Activated effector memory CD4-positive, alpha-beta T cell treated with Interleukin-2 at 50 U/mL for 16 hours (primary cell): ENCODE measurements at regions not wholly inside any gene's neighbourhood (a gene's known extent, or its start where the extent isn't known, plus 50 kb on each side); places are given as distances from the start of the nearest gene placed in this dataset.
"Not testable (repeated sequence)": the region's sequence is repeated elsewhere in the genome, so short reads cannot be mapped to it uniquely, and the experiment has no call there.

Experiments
- DNase-seq: peaks from one replicate; pipeline ENCODE4 v3.0.0-alpha.2; 2020

DNA sequence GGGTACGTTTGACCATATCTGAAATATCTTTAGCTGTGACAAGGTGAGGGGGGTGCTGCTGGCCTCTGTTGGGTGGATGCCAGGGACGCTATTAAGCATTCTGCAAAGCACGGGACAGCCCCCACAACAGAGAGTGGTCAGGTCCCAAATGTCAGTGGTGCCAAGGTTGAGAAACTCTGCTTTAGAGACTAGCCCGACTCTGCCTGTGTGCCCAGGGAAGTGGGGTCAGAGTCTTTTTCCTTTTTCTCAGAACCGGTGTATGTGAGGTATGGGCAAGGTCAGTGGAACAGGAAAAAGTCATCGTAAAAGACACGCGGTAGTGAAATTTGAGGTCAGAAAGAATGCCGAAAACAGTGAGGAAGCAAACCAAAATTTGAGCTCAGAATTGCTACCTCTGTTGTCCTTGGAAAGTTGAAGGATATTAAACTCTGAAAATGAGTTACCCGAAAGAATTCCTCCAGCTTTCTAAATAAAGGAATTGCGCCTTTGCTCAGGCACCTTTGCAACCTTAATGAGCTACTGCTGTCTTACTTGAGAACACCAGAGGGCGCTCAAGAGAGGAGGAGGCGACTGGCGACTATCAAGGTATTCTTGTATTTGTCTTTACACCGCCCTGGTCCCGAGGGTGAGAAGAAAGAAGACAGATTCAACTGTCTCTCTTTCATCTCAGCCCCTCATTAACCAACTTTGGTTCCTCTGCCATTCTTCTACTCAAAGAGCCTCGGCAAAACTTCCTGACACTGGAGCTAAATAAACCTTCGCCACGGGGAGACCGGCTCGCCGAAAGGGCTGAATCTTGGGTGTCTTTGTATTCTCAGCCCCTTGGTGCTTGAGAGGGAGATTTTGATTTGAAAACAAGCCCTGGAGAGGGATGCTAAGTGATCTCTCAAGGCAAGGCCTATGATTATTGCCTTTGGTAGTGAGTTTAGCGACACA is 85.4 kb upstream of the OLIG2 start:
- DNase-seq: no peak

DNA sequence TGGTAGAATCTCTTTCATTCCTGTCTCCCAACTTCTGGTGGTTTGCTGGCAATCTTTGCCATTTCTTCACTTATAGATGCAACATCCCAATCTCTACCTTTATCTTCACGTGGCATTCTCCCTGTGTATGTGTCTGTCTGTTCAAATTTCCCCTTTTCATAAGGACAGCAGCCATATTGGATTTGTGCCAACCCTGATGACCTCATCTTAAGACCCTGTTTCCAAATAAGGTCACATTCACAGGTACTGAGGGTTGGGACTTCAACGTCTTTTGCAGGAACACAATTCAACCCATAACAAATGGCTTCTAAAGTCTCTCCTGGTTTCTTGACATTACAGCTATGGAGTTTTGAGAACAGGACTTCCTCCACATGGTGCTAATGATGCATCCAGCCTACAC is 84.5 kb upstream of the OLIG2 start:
- no peak for DNase-seq

DNA sequence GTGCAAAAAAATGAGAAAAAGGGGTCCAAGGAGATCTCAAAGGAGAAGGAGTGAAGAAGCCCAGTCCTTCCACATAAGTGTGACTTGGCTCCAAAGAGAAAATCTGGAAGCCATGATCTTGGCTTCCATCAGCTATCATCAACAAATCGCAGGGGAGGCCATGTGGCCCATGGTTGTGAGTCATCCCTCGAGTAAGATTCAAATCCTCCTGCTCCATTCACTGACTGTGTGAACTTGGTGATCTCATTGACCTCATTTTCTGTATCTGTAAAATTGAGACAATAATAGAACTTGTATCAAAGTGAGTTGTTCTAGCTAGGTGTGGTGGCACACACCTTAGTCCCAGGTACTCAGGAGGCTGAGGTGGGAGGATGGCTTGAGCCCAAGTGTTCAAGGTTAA is 79.1 kb upstream of the OLIG2 start:
- DNase-seq: no peak

DNA sequence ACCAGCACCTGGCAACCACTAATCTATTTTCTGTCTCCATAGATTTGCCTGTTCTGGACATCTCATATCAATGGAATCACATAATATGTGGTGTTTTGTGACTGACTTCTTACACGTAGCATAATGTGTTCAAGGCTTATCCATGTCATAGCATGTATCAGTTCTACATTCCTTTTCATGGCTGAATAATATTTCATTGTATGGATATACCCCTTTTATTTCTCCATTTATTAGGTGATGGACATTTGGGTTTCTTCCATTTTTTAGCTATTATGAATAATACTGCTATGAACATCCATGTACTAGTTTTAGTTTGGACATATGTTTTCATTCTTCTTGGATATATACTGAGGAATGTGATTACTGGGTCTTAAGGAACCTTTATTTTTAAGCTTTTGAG is 78.0 kb upstream of the OLIG2 start:
- DNase-seq: no peak

DNA sequence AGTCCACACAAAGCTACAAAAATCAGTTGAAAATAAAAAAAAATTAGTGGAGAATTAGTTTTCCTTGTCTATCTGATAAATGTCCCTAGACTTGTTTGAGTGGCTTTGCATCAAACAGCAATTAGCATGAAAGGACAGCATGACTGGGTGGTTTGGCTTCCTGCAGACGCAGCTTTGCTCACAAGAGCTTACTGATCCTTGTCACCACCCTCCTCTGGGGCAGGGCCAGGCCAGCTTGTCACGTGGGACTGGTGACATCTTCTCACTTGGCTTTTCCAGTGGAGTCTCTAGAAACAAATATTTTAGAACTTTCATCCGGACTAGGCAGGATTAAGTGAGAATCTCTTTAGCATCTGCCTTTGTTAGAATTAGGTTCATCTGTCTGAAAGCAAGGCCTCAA is 76.0 kb upstream of the OLIG2 start:
- DNase-seq: no peak

DNA sequence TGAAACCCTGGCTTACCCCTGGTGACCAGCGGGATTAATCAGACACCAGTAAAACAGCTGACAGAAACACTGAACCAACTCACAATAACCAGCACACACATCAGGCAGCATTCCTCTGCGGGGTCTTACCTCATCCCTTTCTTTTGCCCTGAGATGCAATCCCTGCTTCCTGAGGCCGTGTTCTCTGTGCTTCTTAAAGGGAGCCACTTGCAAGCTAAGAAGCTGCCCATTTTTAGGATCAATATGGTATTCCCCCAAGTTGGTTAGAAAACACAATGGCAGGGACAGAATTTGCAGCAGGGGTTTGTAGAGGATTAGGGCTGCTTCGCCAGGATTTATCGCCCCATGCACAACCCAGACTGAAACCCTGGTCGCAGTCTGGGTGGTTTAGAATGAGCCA is 74.7 kb upstream of the OLIG2 start:
- no peak for DNase-seq

DNA sequence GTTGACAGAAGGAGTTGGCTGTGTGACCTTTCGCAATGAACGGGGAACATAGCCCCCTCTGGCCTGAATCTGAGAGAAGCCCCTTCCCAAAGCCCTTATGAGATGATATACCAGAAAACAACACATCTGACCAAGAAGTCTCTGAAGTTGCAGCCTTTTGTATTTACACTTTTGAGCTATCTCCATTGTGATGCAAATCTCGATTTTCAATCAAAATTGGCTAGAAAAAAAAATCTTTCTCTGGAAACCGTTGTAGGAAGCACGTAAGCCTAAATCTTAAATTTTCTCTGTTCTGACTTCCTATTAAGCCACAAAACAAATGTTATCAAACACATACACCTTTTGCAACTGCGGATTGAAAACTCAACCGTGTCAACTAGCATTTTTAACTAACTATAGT is 71.4 kb upstream of the OLIG2 start:
- DNase-seq: no peak

DNA sequence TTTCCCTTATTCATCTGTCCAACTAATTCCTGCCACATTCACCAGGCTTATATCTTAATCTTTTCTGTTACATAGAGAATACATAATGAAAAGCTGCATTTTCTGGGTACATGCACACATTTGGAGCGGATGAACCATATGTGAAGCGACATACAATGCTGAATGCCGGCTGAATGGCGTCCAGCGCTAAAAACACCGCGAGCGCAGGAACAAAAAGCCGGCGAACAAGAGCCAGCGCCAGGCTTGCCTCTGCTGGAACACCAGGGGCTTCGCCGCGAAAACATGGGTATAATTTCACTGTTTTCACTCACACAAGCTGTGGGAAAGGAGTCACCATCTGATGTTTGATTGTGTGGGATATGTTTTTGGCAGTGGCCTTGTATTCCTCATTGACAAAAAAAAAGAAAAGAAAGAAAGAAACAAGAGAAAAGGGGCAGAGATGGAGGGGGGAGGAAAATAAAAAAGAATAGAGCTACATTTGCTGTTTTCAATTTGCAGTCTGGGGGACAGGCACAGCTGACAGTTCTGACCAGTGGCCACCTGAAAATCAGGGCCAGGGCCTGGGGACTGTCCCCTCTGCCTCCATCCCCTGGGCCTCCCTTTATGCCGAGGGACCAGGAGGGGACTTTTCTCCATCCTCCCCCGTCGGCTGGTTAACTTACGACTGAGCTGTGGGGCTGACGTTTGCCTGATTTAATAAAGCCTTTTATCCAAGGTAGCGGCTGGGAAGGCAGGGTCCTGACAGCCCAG is 70.2 kb upstream of the OLIG2 start:
- DNase-seq: no peak

DNA sequence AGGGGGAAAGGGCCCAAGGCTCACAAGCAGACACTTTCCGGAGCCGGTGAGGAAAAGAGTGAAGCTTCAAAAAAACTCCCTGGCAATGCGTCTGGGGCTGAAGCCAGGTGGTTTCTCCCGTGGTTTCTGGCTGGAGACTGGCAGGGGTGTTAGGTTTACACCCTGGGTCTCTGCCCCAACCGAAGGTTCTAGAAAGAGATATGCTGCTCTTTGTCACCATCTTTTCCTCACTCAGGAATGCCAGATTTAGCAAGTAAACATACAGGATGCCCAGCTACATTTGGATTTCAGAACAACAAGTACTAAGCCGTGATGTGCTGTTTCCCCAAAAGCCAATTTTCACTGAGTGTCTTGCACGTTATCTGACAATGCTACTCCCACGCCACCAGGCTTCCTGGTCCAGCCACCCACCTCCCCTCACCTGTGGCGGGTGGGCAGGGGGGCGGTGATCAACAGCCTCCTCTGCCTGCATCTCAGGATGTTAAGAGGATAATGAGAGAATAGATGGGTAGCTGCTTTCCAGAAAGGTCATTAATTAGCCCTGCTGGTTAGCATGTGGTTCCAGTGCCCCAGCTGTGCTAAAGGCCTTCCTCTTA is 69.6 kb upstream of the OLIG2 start:
- no peak for DNase-seq

DNA sequence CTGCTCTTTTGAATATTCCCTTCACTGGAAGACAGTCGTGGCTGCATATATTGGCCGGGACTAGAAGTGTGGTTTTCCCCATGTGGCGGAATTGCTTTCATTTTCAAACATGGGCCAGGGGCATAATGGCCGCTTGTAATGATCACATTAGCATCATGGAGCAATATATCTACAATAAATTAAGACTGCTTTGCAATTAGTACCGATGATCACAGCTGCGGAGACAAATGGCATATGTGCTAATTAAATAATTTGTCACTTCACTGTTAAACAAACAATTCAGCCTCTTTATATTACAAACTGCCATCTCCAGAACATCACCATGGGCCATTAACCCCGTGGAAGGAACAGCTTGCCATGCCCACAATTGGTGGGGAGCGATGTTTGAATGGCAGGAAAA is 68.2 kb upstream of the OLIG2 start:
- DNase-seq: no peak

DNA sequence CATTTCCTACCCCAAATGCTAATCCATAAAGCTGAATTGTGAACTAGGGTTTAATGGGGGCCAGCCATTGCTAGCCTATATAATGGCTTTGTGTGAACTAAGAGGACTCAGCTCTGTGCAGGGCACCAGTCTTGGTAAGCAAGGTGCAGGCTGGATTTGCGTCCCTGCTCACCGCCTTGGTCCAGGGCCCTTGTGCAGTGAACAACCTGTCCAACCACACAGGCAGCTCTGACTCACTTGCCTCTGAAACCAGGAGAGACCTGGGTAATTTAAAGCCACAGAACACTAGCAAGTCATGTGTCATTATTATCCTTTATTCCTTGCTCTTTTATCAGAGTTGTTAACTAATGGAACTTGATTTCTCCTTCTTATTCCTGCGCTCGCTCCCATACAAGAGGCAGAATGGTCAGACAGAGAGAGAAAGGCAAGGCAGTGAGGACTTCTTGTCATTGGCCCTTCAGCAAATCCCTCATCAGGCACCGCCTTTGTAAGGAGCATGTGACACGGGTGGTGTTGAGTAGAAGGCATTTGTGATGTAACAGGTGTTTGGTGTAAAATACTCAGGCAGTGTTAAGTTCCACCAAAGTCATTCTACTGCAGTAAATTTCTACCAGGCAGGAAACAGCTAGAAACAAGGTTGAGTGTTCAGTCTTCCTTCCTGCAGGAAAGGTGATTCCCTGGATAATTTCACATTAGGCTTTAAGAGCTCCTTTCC is 67.3 kb upstream of the OLIG2 start:
- DNase-seq: no peak

DNA sequence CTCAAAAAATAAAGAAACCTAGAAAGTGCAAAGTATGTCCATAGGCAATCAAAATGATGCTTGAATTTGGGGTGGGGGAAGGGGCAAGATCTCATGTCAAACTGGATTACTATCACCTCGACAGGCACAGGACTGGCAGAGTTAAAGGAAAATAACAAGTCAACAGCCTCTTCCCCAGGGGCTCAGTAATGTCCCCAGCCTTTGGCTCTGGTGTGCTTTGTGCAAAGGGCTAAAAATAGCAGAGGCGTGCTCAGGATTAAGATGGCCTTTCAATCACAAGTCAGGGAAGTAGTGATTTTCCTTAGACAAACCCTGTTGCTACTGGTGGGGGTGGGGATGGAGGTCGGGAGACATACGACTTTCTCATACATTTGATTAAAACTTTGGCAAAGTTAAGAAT is 63.5 kb upstream of the OLIG2 start:
- DNase-seq: no peak

DNA sequence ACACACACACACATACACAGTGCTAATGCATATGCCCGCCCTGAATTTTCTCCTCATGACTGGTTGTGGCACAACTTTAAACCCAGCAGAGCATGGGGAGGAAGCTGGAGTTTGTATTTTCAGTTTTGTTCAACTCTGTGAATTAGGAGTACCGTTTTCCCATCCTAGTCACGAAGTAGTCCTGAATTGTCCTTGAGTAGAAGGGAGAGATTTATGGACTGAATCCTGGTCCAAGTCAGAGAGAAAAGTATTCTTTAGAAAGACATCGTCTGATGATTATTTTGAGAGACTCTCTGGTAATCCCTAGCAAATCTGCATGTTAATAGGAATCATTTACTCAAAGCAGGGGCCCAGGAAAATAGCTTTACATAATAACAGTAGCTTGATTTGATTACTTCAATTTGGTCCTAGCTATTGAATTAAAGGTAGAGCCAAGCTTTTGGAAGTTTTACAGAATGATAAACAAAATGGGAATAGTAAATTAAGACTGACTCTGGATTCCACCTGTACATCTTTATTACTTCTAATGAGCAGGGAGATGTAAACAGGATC is 60.5 kb upstream of the OLIG2 start:
- no peak for DNase-seq

DNA sequence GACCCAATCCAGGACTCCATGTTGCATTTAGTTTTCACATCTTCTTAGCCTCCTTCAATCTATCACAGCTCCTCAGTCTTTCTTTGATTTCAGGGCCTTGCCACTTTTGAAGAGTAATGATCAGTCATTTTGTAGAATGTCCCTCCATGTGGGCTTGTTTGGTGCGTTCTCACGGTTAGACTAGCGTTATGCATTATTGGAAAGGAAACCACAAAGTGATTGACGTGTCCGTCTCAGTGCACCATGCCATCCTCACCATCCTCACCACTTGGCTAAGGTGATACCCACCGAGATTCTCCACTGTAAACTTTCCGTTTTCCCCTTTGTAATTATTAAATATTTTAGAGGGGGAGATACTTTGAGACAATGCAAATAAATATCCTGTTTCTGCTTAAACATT is 59.6 kb upstream of the OLIG2 start:
- no peak for DNase-seq

DNA sequence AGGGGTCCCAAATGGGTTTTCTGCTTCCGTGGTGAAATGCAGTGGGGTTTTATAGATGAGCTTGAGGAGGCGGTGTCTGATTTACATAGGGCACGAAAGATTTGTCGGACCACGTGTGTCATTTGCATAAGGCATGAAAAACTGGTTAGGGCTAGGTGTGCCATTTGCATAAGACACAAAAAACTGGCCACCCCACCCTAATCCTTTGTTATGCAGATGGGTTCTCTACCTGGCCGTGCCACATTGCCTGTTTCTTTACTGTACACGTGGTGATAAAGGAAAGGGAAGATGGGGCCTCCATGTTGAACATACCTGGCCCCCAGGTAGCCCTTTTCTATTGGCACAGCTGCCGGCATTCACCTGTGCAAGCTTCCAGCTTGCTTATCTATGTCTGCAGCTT is 57.6 kb upstream of the OLIG2 start:
- DNase-seq: not testable (repeated sequence)

DNA sequence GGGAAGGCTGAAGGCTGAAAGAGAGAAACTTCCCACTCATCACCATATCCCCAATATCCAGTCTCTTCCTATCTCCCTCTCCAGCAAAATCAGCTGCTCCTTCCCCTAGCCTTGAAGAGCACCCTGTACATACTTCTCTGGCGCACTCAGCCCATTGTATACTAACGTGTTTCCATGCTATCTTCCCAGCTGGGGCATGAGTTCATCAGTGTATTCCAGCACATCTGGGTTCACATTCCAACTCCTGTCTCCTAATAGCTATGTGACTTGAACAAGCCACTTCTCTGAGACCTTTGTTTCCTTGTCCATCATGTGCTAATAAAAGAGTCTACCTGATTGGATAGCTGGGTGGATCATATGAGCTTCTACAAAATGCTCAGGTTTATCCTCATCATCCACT is 51.1 kb upstream of the OLIG2 start:
- DNase-seq: no peak

DNA sequence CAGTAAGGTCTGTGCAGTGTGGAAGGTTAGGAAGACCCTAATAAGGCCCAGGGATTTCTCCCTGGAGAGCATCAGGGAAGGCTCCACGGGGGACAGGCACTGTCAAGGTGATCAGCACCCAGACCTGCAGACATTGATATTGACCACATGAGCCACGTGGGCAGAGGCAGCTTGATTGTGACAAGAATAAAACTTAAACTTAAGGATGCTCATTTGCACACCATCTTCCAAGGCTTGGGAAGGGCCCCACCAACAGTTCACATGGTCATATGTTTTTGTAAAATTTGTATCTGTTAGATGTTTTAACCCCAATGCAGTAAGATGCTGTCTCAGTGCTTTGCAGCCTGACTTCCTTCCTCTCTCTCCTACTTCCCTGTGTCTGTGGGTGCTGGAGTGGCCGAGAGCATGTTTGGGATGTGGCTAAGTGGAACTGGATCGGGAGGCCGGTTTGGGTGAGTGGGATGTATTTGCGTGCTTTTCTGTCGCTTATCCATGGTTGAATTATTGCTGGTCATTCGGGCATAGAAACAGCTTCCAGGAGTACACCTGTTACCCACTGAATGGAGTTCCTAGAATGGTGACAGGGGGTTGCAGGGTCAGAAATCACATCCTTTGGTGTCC is 49.8 kb upstream of the OLIG2 start:
- DNase-seq: no peak
